HepG2 (cell line): ENCODE measurements at regions not wholly inside any gene's neighbourhood (a gene's known extent, or its start where the extent isn't known, plus 50 kb on each side); places are given as distances from the start of the nearest gene placed in this dataset.

Experiments used
- AHR ChIP-seq: IDR thresholded peaks from 2 replicates; pipeline ENCODE4 v1.6.1; 2018; ENCODE audit warnings: missing genetic modification reagents, missing compliant biosample characterization
- BRCA1 ChIP-seq: sonication (generic); formaldehyde crosslinking; IDR thresholded peaks from 2 replicates; pipeline ENCODE4 v1.4.0; 2020; ENCODE audit warnings: missing genetic modification reagents
- DNMT1 ChIP-seq: sonication (generic); formaldehyde crosslinking; IDR thresholded peaks from 2 replicates; pipeline ENCODE4 v1.5.1; 2020; ENCODE audit warnings: mild to moderate bottlenecking, missing genetic modification reagents
- HOXA3 ChIP-seq: sonication (generic); formaldehyde crosslinking; IDR thresholded peaks from 2 replicates; pipeline ENCODE4 v1.5.0; 2020; ENCODE audit warnings: missing genetic modification reagents
- KLF16 ChIP-seq, 2 experiments: sonication (generic) in 1 of 2; formaldehyde crosslinking in 1 of 2; IDR thresholded peaks; 2 replicates each; pipeline versions ENCODE4 v1.6.1 to v1.8.0; 2016 to 2023; ENCODE audit warnings: missing genetic modification reagents in 2 of 2, missing compliant biosample characterization in 1 of 2
- MXD4 ChIP-seq: IDR thresholded peaks from 2 replicates; pipeline ENCODE4 v1.6.1; 2016; ENCODE audit warnings: mild to moderate bottlenecking, missing biosample characterization, missing genetic modification reagents
- NFKB2 ChIP-seq: sonication (generic); formaldehyde crosslinking; IDR thresholded peaks from 2 replicates; pipeline ENCODE4 v1.4.0; 2020; ENCODE audit warnings: missing genetic modification reagents, borderline replicate concordance
- SP5 ChIP-seq: IDR thresholded peaks from 2 replicates; pipeline ENCODE4 v1.6.1; 2016; ENCODE audit warnings: low read depth, borderline replicate concordance
- ZNF264 ChIP-seq: sonication (generic); formaldehyde crosslinking; IDR thresholded peaks from 2 replicates; pipeline ENCODE4 v1.4.0; 2020; ENCODE audit warnings: missing genetic modification reagents
- TF ChIP-seq, protein P1 (sequence below): sonication (generic); formaldehyde crosslinking; IDR thresholded peaks from 2 replicates; pipeline ENCODE4 v1.5.0; 2020; ENCODE audit warnings: mild to moderate bottlenecking, missing genetic modification reagents
- TF ChIP-seq, protein P2 (sequence below): IDR thresholded peaks from 2 replicates; pipeline ENCODE4 v1.6.1; 2016; ENCODE audit warnings: low read depth, borderline replicate concordance
- TF ChIP-seq, protein P3 (sequence below): fragments of 450-650 bp; IDR thresholded peaks from 2 replicates; pipeline ENCODE4 v1.6.1; 2016
- TF ChIP-seq, protein P4 (sequence below): sonication (generic); formaldehyde crosslinking; IDR thresholded peaks from 2 replicates; pipeline ENCODE4 v1.4.0; 2020; ENCODE audit warnings: missing genetic modification reagents
- TF ChIP-seq, protein P5 (sequence below): sonication (generic); formaldehyde crosslinking; IDR thresholded peaks from 2 replicates; pipeline ENCODE4 v1.8.0; 2023; ENCODE audit warnings: mild to moderate bottlenecking, missing genetic modification reagents
- TF ChIP-seq, protein P6 (sequence below): sonication (generic); formaldehyde crosslinking; IDR thresholded peaks from 2 replicates; pipeline ENCODE4 v1.9.0; 2022; ENCODE audit warnings: low read depth, missing genetic modification reagents
- TF ChIP-seq, protein P7 (sequence below): sonication (generic); formaldehyde crosslinking; IDR thresholded peaks from 2 replicates; pipeline ENCODE4 v1.9.0; 2022; ENCODE audit warnings: missing genetic modification reagents, mild to moderate bottlenecking, borderline replicate concordance

DNA sequence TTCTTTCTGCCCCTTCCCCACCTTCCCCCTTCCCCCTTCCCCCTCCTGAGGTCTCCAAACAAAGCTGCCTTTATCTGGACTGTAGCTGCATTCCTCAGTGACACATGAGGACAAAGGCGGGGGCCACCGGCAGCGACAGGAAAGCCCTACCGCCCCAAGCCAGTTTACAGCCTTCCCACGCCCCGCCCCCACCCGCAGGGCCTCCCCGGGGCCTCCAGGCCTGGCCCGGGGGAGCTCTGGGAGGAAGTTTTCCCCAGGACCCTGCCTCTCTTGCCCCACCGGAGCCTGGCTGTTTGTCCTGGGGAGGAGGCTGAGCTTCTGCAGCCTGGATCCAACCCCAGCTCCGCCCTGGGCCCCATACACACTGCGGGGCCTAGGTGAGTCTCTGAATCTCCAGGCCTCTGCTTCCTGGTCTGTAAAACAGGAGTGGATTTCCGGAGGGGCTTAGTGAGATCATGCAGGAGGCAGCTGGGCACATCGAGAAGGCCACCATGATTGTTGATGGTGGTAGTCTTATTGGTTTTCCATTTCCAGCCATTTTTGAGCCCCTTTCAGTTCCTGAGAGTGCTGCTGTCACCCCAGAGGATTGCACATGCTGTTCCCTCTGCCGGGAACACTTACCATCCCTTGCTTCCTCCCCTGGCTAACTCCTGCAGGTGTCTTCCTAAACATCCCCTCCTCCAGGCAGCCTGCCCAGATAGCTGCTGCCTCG lies 130.7 kb downstream of the MN1 start (continued):
- TF ChIP-seq, protein P1, sequence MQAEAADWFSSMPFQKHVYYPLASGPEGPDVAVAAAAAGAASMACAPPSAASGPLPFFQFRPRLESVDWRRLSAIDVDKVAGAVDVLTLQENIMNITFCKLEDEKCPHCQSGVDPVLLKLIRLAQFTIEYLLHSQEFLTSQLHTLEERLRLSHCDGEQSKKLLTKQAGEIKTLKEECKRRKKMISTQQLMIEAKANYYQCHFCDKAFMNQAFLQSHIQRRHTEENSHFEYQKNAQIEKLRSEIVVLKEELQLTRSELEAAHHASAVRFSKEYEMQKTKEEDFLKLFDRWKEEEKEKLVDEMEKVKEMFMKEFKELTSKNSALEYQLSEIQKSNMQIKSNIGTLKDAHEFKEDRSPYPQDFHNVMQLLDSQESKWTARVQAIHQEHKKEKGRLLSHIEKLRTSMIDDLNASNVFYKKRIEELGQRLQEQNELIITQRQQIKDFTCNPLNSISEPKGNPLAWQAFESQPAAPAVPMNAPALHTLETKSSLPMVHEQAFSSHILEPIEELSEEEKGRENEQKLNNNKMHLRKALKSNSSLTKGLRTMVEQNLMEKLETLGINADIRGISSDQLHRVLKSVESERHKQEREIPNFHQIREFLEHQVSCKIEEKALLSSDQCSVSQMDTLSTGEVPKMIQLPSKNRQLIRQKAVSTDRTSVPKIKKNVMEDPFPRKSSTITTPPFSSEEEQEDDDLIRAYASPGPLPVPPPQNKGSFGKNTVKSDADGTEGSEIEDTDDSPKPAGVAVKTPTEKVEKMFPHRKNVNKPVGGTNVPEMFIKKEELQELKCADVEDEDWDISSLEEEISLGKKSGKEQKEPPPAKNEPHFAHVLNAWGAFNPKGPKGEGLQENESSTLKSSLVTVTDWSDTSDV (CRISPR knock-in tag) = no peak
- TF ChIP-seq DNMT1 (CRISPR knock-in tag) (no peak), NFKB2 (CRISPR knock-in tag) (no peak), HOXA3 (CRISPR knock-in tag) (peak; percentile 22; the same call in 1 of the 2 replicates), KLF16 (CRISPR knock-in tag; IDR thresholded peaks at IDR 0.05) (no peak), ZNF264 (no peak), AHR (CRISPR knock-in tag) (no peak), MXD4 (CRISPR knock-in tag) (no peak), BRCA1 (CRISPR knock-in tag) (no peak), SP5 (CRISPR knock-in tag) (peak; percentile 68)
- TF ChIP-seq, protein P2, sequence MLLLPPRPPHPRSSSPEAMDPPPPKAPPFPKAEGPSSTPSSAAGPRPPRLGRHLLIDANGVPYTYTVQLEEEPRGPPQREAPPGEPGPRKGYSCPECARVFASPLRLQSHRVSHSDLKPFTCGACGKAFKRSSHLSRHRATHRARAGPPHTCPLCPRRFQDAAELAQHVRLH (CRISPR knock-in tag) = no peak
- TF ChIP-seq, protein P3, sequence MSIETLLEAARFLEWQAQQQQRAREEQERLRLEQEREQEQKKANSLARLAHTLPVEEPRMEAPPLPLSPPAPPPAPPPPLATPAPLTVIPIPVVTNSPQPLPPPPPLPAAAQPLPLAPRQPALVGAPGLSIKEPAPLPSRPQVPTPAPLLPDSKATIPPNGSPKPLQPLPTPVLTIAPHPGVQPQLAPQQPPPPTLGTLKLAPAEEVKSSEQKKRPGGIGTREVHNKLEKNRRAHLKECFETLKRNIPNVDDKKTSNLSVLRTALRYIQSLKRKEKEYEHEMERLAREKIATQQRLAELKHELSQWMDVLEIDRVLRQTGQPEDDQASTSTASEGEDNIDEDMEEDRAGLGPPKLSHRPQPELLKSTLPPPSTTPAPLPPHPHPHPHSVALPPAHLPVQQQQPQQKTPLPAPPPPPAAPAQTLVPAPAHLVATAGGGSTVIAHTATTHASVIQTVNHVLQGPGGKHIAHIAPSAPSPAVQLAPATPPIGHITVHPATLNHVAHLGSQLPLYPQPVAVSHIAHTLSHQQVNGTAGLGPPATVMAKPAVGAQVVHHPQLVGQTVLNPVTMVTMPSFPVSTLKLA = no peak
- TF ChIP-seq, protein P4, sequence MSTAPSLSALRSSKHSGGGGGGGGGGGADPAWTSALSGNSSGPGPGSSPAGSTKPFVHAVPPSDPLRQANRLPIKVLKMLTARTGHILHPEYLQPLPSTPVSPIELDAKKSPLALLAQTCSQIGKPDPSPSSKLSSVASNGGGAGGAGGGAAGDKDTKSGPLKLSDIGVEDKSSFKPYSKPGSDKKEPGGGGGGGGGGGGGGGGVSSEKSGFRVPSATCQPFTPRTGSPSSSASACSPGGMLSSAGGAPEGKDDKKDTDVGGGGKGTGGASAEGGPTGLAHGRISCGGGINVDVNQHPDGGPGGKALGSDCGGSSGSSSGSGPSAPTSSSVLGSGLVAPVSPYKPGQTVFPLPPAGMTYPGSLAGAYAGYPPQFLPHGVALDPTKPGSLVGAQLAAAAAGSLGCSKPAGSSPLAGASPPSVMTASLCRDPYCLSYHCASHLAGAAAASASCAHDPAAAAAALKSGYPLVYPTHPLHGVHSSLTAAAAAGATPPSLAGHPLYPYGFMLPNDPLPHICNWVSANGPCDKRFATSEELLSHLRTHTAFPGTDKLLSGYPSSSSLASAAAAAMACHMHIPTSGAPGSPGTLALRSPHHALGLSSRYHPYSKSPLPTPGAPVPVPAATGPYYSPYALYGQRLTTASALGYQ = no peak
- TF ChIP-seq, protein P5, sequence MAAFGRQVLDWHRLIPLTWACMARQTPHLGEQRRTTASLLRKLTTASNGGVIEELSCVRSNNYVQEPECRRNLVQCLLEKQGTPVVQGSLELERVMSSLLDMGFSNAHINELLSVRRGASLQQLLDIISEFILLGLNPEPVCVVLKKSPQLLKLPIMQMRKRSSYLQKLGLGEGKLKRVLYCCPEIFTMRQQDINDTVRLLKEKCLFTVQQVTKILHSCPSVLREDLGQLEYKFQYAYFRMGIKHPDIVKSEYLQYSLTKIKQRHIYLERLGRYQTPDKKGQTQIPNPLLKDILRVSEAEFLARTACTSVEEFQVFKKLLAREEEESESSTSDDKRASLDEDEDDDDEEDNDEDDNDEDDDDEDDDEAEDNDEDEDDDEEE (CRISPR knock-in tag) = no peak
- TF ChIP-seq, protein P6, sequence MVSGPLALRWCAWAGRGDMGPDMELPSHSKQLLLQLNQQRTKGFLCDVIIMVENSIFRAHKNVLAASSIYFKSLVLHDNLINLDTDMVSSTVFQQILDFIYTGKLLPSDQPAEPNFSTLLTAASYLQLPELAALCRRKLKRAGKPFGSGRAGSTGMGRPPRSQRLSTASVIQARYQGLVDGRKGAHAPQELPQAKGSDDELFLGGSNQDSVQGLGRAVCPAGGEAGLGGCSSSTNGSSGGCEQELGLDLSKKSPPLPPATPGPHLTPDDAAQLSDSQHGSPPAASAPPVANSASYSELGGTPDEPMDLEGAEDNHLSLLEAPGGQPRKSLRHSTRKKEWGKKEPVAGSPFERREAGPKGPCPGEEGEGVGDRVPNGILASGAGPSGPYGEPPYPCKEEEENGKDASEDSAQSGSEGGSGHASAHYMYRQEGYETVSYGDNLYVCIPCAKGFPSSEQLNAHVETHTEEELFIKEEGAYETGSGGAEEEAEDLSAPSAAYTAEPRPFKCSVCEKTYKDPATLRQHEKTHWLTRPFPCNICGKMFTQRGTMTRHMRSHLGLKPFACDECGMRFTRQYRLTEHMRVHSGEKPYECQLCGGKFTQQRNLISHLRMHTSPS (CRISPR knock-in tag) = no peak; the same call in 1 of the 2 replicates
- TF ChIP-seq, protein P7, sequence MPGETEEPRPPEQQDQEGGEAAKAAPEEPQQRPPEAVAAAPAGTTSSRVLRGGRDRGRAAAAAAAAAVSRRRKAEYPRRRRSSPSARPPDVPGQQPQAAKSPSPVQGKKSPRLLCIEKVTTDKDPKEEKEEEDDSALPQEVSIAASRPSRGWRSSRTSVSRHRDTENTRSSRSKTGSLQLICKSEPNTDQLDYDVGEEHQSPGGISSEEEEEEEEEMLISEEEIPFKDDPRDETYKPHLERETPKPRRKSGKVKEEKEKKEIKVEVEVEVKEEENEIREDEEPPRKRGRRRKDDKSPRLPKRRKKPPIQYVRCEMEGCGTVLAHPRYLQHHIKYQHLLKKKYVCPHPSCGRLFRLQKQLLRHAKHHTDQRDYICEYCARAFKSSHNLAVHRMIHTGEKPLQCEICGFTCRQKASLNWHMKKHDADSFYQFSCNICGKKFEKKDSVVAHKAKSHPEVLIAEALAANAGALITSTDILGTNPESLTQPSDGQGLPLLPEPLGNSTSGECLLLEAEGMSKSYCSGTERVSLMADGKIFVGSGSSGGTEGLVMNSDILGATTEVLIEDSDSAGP (CRISPR knock-in tag) = no peak
